Right kidney (tissue), 1 donor: ENCODE measurements at regions not wholly inside any gene's neighbourhood (a gene's known extent, or its start where the extent isn't known, plus 50 kb on each side); places are given as distances from the start of the nearest gene placed in this dataset.

ENCODE experiments used
- DNase-seq: peaks from one replicate; pipeline ENCODE4 v3.0.0-alpha.2; 2016

DNA sequence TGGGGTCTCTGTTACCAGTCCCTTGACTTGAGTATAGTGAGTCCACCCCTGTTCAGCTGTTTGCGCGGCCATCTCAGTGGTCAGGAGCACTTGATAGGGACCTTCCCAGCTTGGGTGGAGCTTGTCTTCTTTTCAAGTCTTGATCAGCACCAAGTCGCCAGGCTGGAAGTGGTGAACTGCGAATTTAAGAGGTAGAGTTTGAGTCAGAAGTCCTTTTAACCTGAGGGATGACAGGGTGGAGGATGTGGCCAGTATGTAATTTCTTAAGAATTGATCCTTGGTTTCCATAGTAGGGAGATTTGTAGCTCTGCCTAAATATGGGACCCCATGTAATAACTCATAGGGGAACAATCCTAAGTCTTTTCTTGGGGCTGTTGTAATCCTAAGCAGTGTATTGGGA lies 86.3 kb upstream of the XCR1 start:
- DNase-seq: no peak

DNA sequence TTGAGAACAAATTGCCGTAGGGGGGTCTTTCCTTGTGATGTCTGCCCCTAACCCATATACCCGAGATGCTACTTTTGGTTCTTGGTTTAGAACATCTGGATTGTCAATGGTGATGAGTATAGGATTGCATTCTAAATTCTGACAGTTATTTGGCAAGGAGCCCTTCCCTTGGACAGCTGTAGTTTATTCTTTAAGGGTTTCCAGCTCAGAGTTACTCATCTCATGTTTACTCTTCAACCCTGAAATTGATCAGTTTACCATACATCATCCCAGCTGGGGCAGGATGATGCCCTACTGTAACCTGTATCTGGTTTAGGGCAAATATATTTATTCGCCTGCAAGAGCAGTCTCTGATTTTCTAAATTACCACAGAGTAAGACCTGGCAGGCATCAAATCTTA lies 85.7 kb upstream of the XCR1 start:
- no peak for DNase-seq

DNA sequence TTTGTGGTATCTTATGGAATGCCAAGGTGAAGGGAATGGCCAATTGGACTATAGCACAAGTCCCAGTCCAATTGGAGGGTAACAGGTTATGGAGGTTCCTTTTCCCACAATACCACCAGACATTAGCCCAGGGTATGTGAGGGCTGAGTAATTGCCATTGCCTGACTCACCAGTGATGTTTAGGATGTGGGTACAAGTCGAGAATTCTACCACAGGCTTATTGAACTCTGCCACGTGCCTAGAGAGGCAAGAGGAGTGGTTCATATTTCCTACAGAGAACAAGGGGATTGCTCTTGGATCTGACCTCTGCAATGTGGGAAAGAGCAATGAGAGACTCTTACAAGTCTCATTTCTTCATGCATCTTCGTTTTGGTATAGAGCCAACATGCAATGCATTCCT lies 85.0 kb upstream of the XCR1 start:
- no peak for DNase-seq

DNA sequence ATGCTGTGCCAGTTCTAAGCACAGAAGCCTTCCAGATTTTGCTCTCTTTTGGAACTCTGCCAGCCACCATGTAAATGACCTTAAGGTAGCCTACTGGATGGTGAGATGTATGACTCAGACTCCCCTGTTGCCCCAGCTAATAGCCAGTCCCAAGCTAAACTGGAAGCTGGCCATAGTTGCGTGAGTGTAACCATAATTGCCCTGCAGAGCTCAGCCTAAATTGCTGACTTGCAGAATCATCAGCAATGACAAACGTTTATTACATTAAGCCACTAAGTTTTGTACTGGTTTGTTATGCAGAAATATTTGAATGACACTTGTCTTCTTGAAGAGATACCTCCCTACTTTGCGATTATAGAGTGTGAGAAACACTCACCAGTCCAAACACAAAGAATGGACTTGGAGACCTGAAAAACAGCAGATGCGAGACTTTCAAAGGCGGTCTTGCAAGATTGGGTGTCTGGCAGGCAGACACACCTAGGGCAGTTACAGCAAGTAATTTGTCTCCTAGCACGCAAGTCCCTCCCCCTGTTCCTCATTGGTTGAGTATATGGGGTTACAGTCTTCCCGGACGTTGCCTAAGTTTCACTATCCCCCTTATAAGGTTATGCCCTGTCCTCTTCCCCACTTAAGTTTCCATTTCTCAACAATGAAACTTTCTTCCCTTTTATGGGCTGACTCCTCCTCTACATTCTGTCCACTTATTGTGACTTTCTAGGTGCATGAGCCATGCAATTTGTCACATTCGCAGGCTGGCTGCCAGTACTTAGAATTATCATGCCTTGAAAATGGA lies 83.6 kb upstream of the XCR1 start:
- no peak for DNase-seq

DNA sequence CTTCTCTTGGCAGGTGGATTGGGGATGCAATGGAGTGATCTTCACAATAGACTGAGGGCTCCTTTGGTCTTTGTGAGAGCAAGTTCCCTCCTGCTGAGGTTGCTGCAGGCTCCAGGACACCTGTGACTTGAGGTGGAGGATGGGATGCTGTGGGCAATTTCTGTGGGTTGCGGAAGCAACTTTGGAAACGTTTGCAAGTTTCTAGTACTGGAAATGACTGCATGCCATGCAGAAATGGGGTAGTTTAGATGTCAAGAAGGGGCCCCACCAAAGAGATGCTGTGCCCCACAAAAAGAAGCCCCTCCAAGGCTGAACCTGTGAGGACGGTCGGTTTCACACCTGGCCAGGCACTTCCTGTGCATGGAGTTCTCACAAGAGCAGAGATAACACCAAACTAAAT lies 80.4 kb upstream of the XCR1 start:
- no peak for DNase-seq

DNA sequence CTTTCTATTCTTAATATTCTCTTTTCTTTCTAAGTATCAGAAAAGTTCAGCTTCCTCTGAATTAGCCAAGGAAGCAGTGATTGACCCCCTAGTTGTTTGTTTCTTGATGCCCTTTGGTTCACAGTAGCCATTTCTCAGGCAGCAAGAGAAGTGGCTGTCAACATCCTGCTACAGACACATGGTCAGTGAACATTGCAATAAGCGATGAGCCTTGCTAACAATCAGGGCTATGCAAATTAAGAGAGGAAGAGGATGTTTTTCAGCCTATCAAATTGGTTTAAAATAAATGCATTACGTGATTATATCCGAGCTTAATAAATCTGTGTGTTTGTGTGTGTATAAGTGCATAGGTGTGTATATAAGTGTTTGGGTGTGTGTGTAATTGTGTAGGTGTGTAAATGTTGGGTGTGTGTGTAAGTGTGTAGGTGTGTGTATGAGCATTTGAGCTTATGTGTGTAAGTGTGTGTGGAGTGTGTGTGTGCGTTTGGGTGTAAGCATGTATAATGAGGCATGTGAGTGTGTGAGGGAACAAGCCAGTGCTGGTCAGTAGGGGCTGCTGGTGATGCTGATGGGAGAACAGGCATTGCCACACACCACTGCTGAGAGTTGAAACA lies 78.1 kb upstream of the XCR1 start:
- no peak for DNase-seq

DNA sequence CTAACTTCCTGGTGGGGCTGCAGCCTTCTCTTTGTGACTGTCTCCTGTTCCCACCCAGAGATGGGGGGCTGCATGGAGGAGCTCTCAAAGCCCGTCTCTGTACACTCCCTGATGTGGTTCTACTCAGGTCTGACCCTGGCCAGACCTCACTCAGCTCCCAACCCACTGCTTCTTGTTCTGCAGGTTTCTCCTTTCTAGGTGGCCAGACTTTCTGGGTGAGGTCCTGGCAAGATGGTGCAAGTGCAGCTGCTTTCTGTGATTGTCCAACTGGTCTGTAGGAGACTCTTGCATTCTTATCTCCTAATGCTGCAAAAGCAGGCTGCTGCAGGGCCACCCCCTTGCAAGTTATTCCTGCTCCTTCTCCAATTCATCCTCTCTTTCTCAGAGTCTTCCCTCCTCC lies 77.4 kb upstream of the XCR1 start:
- no peak for DNase-seq

DNA sequence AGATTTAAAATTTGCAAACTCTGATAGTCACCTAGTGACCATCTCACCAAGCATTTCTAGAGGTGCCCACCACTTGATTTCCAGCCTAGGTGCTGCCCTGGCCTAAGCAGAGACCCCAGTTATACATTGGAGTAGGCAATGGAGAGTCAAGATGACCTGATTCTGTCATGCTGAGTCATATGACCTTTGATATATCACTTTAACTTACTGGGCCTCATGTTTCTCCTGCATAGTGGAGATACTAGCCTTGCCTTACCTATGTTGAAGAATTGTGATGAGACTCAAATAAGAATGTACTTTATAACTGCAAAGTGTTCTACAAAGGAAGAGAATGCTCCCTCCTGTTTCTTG lies 75.5 kb upstream of the XCR1 start:
- no peak for DNase-seq

DNA sequence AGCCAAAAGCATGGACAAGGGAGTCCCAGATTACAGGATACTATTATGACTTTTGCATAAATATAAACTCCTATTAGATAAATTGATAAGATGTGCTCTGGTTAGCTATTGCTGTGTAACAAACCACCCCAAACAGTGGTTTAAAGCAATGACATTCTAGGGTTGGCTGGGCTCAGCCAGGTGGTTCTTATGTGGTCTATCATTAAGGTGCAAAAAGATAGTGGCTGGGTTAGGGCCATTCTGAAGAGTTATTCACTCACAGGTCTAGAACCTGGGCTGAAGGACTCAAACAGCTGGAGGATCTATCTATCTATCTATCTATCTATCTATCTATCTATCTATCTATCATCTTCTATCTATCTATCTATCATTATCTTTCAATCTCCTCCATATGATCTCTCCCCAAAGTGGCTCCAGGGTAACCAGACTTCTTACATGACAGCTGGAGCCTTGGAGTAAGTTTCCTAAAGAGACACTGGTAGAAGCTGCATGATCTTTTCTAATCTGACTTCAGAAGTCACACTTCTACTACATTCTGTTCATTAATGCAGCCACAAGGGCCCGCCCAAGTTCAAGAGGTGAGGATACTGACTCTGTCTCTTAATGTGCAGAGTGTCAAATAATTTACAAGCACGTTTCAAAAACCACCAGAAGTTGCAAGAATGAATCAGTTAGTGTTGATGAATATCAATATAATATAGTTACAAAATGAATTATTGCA lies 74.9 kb upstream of the XCR1 start:
- no peak for DNase-seq

DNA sequence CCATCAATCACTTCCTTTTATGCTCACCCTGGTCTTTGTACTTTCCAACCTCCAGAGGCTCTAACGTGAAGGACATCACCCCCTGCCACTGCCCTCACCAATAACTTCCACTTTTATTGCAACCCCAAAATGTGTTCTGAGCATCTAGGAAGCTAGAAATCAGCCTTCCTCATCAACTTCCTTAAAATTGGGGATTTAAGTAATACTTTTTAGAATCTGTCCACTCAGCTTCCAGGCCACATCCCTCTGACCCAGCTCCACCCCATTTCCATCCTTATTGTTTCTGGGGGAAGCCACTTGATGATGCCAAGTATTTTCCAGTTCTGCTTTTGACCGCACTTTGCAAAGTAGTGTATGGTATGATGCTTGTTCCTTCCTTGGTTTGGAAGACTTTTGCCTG lies 73.5 kb upstream of the XCR1 start:
- DNase-seq: no peak

DNA sequence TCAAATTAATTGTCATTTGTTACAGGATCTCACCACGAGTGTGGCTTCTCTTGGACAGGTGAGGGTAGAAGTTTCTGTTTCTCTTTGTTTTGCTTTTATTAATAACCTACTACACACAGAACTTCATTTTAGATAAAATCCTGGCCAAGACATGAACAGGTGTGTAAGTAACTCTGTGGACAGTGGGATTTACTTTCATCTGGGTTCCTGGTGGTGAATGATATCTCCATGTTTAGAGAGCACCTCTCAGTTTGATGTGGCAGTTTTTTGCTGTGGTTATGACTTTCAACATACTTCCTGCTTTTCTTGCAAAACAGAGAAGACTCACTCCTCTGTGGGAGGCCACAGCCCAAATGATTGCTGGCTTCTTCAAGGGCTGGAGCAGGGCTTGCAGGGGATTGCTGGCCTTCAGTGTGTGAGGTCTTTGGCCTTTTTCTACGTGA lies 71.1 kb upstream of the XCR1 start:
- DNase-seq: no peak

DNA sequence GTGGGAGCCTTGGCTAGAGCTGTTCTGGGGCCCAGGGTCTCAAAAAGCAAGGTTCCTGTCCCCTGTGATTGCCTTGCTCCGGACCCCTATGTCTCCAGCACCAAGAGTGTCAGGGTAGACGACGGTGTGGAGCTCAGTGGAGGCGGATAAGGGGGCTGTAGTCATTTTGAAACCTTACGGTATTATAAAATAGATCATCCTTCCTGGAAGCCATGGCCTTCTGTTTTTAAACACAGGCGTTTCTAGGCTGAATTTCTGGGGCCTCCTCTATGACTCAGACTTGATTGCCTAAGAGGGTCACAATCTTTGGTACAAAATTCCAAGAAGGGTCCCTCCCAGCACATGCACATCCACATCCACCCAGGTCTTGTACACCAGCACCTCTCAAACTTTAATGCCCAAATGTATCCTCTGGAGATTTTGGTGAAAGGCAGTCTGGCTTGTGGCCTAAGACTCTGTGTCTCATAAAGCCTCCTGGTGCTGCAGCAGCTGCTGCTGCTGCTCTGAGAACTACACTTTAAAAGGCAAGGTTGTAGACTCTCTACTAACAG lies 70.5 kb upstream of the XCR1 start:
- no peak for DNase-seq

DNA sequence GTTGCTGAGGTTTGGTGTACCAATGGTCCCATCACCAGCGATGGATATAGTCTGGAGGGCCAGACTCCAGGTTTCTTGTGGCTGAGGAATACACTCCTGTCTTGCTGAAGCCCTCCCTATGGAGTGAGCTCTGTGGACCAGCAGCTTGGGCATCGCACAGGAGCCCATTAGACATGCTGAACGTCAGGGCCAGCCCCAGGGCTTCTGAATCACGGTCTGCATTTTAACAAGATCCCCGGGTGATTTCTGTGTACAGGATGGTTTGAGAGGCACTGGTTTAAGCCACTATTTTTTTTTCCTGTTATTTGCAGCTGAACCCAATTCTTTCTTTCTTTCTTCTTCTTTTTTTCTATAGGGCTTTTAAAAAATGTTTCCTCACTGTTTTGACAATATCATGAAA lies 69.5 kb upstream of the XCR1 start:
- no peak for DNase-seq

DNA sequence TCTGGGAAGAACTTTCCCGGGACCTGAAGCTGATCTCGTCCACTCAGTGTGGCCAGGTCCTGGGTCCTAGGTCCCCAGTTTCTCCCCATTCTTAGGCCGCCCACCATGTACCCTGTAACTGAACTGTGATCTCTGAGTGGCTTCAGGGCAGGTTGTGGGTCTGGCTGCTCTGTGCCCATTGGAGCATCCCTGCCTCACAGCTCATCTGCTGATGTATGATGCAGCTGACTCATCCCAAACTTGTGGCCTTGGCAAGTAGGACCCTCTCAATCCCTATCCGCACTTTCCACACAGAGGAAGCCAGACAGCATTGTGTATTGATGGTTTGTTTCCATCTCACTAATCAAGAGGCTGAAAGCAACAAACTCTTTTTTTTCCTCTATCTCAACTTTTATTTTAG lies 69.1 kb upstream of the XCR1 start:
- DNase-seq: no peak

DNA sequence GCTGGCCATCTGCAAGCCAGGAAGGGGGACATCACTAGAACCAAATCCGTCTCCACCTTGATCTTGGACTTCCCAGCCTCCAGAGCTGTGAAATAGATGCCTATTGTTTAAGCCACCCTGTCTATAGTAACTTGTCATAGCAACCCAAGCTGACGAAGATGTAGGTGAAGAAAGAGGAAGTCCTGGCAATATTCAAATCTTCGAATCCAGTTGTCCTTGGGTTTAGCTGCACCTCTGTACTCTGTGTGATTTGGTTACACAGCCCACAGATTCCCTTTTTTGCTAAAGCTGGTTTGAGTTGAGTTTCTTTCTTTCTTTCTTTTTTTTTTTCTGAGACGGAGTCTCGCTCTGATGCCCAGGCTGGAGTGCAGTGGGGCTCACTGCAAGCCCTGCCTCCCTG lies 68.0 kb upstream of the XCR1 start:
- DNase-seq: no peak

DNA sequence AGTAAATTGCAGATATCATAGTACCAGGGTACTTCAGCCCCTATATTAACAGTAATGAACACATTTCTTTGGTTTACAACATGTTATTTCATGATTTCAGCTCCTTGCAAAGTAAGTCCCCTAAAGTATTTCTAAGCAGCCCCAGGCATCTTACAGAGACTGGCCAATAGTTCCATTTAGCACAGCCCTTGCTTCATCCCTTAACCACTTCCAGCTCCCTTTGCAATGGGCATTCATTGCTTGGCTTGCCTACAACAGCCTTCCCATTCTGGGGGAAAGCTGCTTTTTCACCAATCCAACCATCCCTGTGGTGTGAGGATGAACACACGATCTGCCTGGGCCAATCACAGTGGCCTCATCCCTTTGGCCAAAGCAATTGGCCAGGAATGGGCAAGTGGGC lies 67.2 kb upstream of the XCR1 start:
- no peak for DNase-seq

DNA sequence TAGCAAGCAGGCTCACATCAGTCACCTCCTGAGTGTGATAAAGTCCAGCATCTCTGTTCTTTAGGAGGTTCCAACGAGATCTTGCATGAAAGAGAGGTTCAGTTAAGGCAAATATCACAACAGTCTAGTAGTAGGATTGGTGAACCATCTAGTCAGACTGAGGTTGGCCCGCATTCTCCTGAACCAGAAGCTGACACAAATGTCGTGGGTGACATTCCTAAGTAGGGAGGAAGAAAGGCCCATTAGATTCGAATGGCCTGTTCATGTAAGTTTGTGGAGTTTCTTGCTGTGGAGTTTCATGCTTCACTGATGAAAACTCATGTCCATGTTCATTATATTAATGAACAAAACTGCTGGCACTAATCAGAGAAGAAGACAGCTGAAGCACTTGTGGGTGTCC lies 66.7 kb upstream of the XCR1 start:
- DNase-seq: no peak

DNA sequence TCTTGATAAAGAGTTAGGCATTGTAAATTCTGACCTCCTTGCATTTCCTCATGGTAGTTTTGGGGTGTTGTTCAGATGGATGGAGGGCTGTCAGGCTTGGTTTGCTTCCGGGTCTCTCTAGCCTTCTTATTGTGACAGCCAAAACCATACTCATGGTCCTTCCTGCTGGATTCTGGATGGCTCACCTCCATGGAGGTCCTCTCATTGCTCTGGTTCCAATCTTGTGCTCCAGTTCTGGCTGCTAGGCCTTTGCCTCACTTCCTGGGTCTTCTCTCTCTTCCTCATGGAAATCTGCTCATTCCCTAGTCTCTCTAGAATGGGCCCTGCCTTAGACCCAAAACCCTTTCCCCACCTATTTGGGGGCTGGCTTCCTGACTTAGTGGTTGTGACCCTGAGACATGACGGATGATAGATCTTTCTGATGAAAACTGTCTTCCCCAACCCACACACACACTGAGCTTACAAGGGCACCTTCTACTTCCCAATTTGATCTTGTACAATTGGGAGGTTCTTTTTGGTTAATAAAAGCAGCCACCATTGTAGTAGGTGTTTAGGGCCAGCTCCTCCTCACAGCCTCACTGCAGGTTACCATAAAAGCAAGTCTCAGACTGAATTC lies 66.2 kb upstream of the XCR1 start:
- DNase-seq: no peak

DNA sequence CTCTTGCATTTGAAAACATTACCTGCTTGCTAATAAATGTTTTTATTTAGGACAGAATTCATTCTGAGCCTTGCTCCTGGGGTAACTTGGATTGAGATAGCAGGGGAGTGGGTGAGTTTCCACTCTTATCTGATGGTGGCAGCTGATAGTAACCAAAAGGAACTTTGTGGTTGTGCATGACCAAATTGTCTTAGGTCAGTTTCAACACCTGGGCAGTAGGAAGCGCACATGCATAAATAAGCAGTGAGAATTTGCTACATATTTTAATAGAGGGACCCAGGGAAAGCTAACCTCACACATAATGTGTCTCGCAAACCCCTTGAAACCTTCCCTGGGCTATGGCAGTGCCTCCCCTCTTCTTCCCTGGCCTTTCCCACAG lies 65.4 kb upstream of the XCR1 start:
- DNase-seq: no peak

DNA sequence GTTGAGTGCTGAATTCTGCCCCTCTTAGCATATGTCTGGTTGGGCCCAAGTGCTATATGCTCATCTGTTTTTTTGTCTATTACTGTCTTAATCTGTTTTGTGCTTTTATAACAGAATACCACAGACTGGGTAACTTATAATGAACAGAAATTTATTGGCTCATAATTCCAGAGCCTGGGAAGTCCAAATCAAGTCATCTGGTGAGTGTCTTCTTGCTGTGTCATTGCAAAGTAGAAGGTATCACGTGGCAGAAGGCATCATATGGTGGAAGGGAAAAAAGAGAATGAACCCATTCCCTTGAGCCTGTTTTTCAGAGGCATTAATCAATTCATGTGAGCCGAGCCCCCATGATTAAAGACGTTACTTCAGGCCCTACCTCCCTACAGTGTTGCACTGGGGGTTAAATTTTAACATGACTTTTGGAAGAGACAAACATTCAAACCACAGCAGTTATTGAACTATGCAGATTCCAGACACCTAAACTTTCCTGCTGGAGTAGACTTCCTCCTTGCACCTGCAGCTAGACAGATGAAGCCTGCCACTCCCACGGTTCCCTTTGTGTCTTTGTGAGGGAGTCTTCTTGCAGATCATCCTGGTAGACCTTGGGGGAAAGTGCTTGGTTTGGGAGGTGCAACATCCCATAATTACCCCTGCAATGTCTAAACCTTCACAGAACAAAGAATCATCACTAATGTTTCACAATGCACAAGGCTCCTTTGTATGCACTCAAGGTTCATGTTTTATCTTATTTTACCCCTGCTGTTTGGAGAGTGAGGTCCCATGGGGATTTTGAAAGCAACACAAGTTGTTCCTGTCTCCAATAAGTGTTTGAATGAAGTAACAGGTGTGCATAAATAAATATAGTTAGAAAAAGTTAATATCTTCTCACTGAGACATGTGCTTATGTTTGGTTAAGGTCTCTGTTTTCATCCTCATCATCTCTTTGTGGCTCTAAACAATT lies 64.7 kb upstream of the XCR1 start:
- no peak for DNase-seq

DNA sequence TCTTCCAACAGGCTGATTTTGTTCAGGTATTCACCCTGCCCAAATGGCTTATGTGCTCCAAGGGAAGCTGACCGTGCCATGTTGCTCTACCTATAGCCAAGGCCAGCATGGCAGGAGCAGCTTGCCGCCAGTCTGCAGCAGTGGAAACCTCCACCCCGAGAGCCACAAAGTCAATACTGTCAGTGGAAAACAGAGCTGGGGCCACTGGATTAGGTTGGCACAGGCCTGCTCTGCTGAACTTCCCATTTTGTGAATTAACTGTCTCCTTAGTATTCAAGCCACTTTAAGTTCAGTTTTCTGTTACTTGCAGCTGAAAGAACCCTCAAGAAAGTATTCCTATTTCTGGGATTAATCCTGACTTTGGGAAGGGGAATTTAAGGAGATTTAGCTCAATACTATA lies 63.8 kb upstream of the XCR1 start:
- DNase-seq: no peak

DNA sequence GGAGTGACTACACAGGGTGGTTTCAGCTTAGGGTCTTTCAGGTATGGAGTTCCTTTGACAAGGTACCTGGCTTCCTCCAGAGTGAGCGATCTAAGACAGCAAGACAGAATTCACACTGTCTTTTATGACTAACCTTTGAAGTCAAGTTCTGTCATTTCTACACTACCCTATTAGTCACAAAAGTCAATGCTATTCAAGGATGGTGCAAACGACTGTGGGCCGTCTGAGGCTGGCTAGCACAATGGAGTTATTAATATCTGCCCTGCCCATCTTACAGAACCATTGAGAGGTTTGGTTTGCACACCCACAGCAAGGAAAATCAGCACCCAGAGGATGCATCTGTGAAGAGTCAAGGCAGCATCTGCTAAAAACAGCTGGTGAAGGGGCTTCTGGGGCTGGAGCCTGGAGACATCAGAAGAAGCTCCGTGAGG lies 62.9 kb upstream of the XCR1 start:
- DNase-seq: no peak
